NCI-H1092 (cell line): ENCODE measurements at regions not wholly inside any gene's neighbourhood (a gene's known extent, or its start where the extent isn't known, plus 50 kb on each side); places are given as distances from the start of the nearest gene placed in this dataset.

Source experiments
- DNase-seq: peaks from one replicate; lab custom pipeline; 2025; lab: John Stamatoyannopoulos, UW

GRCh38 chr16:13552062-13552959 is 367.6 kb upstream of the ERCC4 start:
- DNase-seq, result no peak

DNA sequence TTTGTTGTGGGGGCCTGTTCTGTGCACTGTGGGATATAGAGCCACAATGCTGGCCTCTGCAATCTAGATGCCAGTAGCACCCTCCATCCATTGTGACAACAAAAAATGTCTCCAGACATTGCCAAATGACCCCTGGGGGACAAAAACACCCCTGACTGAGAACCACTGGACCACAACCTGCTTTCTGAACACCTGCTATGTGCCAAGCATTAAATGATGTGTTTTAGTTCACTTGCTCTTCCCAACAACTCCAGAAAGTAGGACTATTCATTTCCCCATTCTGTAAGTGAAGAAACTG is 367.0 kb upstream of the ERCC4 start:
- no peak for DNase-seq

DNA sequence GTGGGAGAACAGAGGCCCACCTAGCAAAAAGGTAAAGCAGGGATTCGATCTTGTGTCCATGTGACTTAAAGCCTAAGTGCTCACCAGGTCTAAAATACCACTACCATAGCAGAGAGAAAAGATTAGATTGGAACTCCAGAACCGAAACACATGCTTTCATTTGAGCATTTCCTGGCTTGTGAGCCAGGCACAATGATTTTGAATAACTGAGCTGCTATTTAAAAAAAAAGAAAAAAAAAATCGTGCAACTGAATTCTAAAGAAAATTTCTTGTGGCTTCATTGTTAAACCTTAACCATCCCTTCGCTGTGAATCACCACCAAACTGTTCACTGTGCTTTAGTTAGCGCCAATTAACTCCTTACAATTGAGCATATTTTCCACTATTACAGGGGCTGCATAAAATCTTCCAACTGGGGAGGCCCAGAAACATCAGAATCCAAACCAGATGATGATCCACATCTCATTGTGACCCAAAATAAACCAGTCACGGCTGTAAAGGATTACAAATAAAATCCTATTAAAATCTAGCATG is 366.4 kb upstream of the ERCC4 start:
- DNase-seq, result no peak

- no peak for DNase-seq
Observed at GRCh38 chr16:13554005-13554404, 365.9 kb upstream of the ERCC4 start.

GRCh38 chr16:13554643-13555042 is 365.3 kb upstream of the ERCC4 start:
- no peak for DNase-seq

DNA sequence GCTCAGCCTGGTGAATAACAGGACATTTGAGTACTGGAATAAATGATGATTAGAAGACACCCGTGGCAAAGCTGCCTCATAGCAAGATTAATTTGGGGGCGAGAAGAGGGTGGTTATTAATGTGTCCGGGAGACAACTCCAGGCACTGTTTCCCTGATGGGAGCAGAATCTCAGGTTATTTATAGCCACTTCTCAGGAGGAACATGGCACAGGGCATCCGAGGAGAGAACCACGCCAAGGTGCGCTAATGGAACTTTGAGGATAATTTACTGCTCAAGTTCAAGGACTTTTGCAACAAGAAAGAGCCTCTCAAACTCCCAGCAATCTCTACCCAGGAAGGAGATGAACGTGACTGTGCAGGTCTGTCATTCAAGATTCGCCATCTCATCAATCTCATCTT is 362.5 kb upstream of the ERCC4 start:
- no peak for DNase-seq

DNA sequence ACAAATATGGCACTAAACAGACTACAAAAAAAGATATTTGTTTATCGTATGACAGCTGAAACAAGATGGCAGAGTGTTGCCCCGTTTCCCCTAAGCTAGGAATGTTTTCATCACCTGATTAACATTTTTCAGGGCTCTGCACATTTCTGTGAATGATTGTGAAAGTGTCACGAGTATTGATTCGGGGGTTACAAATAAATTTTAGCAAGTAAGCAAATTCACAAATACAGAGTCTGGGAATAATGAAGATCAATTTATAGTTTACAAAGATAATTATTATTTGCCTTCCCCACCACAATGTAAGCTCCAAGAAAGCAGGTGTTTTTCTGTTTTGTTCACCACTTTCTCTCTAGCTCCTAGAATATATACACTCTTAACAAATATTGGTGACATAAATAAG is 361.2 kb upstream of the ERCC4 start:
- no peak for DNase-seq

- DNase-seq, result no peak
Observed at GRCh38 chr16:13559624-13560023, 360.3 kb upstream of the ERCC4 start.

GRCh38 chr16:13560151-13560550 is 359.8 kb upstream of the ERCC4 start:
- no peak for DNase-seq

GRCh38 chr16:13561291-13562070 is 358.5 kb upstream of the ERCC4 start:
- DNase-seq, result no peak

GRCh38 chr16:13568803-13569202 is 351.2 kb upstream of the ERCC4 start:
- no peak for DNase-seq

GRCh38 chr16:13569986-13570385 is 350.0 kb upstream of the ERCC4 start:
- DNase-seq, result no peak

GRCh38 chr16:13571036-13571435 is 348.9 kb upstream of the ERCC4 start:
- no peak for DNase-seq

DNA sequence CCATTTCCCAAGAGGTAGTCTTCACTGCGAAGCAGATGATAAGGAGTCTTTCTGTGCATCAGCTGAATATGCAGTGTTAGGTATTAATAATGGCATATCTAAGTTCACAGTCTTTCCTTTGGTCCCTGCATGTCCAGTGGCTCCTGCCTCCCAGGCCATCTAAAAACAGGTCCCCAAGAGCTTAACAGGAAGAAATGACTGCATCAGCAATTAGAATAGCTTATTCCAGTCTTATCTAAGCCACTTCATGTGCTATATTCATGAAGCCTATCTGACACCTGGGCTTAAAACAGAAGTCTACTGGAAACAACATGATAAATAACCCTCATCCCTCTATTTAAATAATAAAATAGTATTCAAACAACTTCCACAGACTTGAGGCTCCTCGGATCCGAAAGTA is 346.1 kb upstream of the ERCC4 start:
- no peak for DNase-seq

- DNase-seq, result no peak
Observed at GRCh38 chr16:13586051-13586450, 333.9 kb upstream of the ERCC4 start.

GRCh38 chr16:13587181-13587580 is 332.8 kb upstream of the ERCC4 start:
- no peak for DNase-seq

- DNase-seq, result no peak
Observed at GRCh38 chr16:13594823-13595222, 325.1 kb upstream of the ERCC4 start.

GRCh38 chr16:13606804-13607203 is 313.1 kb upstream of the ERCC4 start:
- DNase-seq, result no peak

DNA sequence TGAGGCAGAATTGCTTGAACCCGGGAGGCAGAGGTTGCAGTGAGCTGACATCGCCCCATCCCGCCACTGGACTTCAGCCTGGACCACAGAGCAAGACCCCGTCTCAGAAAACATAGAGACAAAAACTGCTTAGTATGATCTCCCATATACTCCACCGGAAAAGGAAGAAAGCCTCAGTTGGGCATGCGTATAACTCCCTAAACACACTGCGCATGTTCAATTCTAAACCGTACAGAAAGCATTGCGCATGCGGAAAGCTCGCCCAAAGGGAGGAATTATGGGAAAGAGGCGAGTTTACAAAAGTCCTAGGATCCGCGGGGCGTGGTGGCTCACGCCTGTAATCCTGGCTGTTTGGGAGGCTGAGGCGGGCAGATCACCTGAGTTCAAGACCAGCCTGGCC is 312.7 kb upstream of the ERCC4 start:
- DNase-seq, result no peak

GRCh38 chr16:13611596-13611995 is 308.4 kb upstream of the ERCC4 start:
- DNase-seq, result no peak

DNA sequence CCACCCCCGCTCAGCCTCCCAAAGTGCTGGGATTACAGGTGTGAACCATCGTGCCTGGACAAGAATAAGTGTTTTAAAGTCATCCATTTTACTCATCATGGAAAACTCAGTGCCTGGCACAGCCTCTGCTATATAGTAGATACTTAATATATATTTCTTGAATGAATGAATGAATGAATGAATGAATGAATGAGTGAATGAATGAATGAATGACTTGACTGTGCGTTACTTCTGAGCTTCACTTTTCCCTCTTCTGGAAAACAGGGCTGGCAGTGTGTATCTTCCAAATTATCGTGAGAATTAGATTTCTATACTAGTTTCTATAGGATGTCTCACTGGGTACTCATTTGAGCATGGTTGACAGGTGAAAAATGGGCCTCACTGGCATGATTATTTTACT is 307.3 kb upstream of the ERCC4 start:
- DNase-seq, result no peak

DNA sequence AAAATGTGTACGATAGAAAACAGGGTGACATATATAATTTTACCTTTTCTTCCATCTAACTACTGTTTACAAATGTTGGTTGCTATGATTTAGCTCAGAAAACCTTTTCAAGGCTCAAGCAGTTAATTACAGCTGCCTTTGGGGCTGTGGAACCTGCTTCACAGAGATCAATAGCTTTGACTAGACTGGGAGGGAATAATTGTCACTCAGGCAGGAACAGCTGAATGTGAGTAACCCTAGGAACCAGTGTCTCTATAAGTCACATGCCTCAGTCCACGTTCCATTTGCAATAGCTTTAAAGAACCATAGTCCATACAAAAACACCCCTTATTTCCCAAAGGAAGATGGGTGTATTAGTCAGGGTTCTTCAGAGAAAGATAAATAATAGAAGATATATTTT is 306.8 kb upstream of the ERCC4 start:
- no peak for DNase-seq

- DNase-seq, result no peak
Observed at GRCh38 chr16:13621639-13622038, 298.3 kb upstream of the ERCC4 start.
